ENCODE measurements at regions not wholly inside any gene's neighbourhood (a gene's known extent, or its start where the extent isn't known, plus 50 kb on each side); places are given as distances from the start of the nearest gene placed in this dataset.
"Not testable (repeated sequence)": the region's sequence is repeated elsewhere in the genome, so short reads cannot be mapped to it uniquely, and the experiment has no call there.

GRCh38 chr2:51290725-51291124, 258.8 kb upstream of the NRXN1 start:
- Histone ChIP-seq H3K27ac (no peak overlapping the region), H3K9me3 (no peaks in the 10 kb centered on the region), H3K27me3 (no peaks in the 10 kb centered on the region), H3K4me1 (no peaks in the 10 kb centered on the region), H3K36me3 (no peaks in the 10 kb centered on the region), H3K4me3 (no peak overlapping the region)
- WGBS, 2 donors (ENCODE audit: low coverage in 1 of 2) = 87 to 90% methylated on average over 2 of the region's 2 CpGs
- ATAC-seq = no peak
- TF ChIP-seq POLR2A (IDR thresholded peaks at IDR 0.05) = no peak
- TF ChIP-seq, protein P1, sequence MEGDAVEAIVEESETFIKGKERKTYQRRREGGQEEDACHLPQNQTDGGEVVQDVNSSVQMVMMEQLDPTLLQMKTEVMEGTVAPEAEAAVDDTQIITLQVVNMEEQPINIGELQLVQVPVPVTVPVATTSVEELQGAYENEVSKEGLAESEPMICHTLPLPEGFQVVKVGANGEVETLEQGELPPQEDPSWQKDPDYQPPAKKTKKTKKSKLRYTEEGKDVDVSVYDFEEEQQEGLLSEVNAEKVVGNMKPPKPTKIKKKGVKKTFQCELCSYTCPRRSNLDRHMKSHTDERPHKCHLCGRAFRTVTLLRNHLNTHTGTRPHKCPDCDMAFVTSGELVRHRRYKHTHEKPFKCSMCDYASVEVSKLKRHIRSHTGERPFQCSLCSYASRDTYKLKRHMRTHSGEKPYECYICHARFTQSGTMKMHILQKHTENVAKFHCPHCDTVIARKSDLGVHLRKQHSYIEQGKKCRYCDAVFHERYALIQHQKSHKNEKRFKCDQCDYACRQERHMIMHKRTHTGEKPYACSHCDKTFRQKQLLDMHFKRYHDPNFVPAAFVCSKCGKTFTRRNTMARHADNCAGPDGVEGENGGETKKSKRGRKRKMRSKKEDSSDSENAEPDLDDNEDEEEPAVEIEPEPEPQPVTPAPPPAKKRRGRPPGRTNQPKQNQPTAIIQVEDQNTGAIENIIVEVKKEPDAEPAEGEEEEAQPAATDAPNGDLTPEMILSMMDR (IDR thresholded peaks at IDR 0.05) = no peak

DNA sequence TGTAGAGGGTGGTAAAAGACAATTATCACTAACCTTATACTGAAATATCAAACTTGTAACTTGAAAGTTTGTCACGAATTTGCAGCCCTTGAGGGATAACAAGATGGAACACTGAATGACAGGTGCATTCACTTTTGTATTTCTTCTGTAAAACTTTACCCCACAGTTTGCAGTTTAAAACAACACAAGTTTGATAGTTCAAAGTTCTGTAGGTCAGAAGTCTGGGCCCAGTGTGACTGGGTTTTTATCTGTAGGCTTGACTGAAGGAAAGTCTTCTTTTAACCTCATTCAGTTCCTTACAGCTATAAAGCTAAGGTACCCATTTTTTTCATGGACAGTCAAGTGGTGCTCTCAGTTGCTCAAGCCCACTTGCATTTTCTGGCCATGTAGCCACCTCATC, 257.1 kb upstream of the NRXN1 start:
- H3K4me3 ChIP-seq = no peak overlapping the region
- WGBS, 2 donors (ENCODE audit: low coverage in 1 of 2) = 69 to 71% methylated on average over 1 of the region's 1 CpG
- no peaks in the 10 kb centered on the region for H3K27me3 ChIP-seq
- no peaks in the 10 kb centered on the region for H3K9me3 ChIP-seq
- no peak overlapping the region for H3K27ac ChIP-seq
- no peaks in the 10 kb centered on the region for H3K36me3 ChIP-seq
- H3K4me1 ChIP-seq = no peaks in the 10 kb centered on the region
- no peak for ATAC-seq
- TF ChIP-seq EP300 (IDR thresholded peaks at IDR 0.05) (no peak), POLR2AphosphoS5 (IDR thresholded peaks at IDR 0.05) (no peak)

- Histone ChIP-seq H3K36me3 (no peaks in the 10 kb centered on the region), H3K27ac (no peak overlapping the region), H3K4me1 (no peaks in the 10 kb centered on the region), H3K4me3 (no peak overlapping the region), H3K27me3 (no peaks in the 10 kb centered on the region), H3K9me3 (no peaks in the 10 kb centered on the region)
- TF ChIP-seq POLR2A (IDR thresholded peaks at IDR 0.05) = no peak
- TF ChIP-seq POLR2AphosphoS5 (IDR thresholded peaks at IDR 0.05) = no peak
- ATAC-seq = no peak
- WGBS, 2 donors (ENCODE audit: low coverage in 1 of 2) = no CpG with 5 or more reads among the region's 1 CpG
Measured at GRCh38 chr2:51268191-51268590, 236.3 kb upstream of the NRXN1 start.

GRCh38 chr2:51265539-51265938, 233.6 kb upstream of the NRXN1 start:
- WGBS, 2 donors (ENCODE audit: low coverage in 1 of 2) = 91 to 100% methylated on average over 2 of the region's 2 CpGs
- Histone ChIP-seq H3K27me3 (no peaks in the 10 kb centered on the region), H3K9me3 (no peaks in the 10 kb centered on the region), H3K27ac (no peak overlapping the region), H3K36me3 (no peaks in the 10 kb centered on the region), H3K4me3 (no peak overlapping the region), H3K4me1 (no peaks in the 10 kb centered on the region)
- TF ChIP-seq, protein P1 (IDR thresholded peaks at IDR 0.05) = no peak
- TF ChIP-seq POLR2A (IDR thresholded peaks at IDR 0.05) = no peak
- TF ChIP-seq EP300 (IDR thresholded peaks at IDR 0.05) = no peak
- no peak for TF ChIP-seq POLR2AphosphoS5 (IDR thresholded peaks at IDR 0.05)
- no peak for ATAC-seq

DNA sequence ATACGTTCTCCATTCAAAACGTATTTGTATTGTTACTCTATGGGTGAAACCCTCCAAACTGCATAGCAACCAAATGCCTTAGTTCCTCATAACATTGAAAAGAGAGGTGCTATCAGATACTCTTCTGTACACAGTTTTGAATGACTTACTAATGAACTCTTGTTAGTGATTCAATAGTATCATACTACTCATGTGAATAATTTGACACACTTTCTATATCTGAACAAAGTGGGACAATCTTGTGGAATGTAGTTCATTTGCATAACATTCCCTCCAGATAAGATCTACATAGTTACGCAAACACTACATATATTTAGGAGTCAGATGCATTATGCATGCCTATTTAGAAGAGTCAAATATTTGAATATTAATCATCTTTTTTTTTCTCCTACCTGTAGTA, 232.0 kb upstream of the NRXN1 start:
- H3K36me3 ChIP-seq = no peaks in the 10 kb centered on the region
- H3K27ac ChIP-seq = no peak overlapping the region
- TF ChIP-seq POLR2AphosphoS5 (IDR thresholded peaks at IDR 0.05) = no peak
- TF ChIP-seq, protein P1 (IDR thresholded peaks at IDR 0.05) = no peak
- no peak overlapping the region for H3K4me3 ChIP-seq
- no peaks in the 10 kb centered on the region for H3K27me3 ChIP-seq
- H3K9me3 ChIP-seq = no peaks in the 10 kb centered on the region
- 78 to 91% methylated on average over 3 of the region's 3 CpGs for WGBS, 2 donors (ENCODE audit: low coverage in 1 of 2)
- ATAC-seq = no peak
- H3K4me1 ChIP-seq = no peaks in the 10 kb centered on the region

- H3K27me3 ChIP-seq, ATAC-seq, H3K36me3 ChIP-seq, H3K4me1 ChIP-seq, H3K27ac ChIP-seq, H3K9me3 ChIP-seq, H3K4me3 ChIP-seq: not testable (repeated sequence)
- WGBS, 2 donors (ENCODE audit: low coverage in 1 of 2) = 83 to 88% methylated on average over 2 of the region's 2 CpGs
Measured at GRCh38 chr2:51263101-51263500, 231.2 kb upstream of the NRXN1 start.

GRCh38 chr2:51258301-51258700, 226.4 kb upstream of the NRXN1 start:
- Histone ChIP-seq H3K9me3 (peaks cover 0 to 2% (median 0%) of the 10 kb centered on the region in 3 donors), H3K36me3 (no peaks in the 10 kb centered on the region), H3K27me3 (no peaks in the 10 kb centered on the region), H3K4me1 (no peaks in the 10 kb centered on the region), H3K4me3 (no peak overlapping the region), H3K27ac (no peak overlapping the region)
- no peak for ATAC-seq
- TF ChIP-seq EP300 (IDR thresholded peaks at IDR 0.05) = no peak
- TF ChIP-seq, protein P1 (IDR thresholded peaks at IDR 0.05) = no peak
- TF ChIP-seq POLR2A (IDR thresholded peaks at IDR 0.05) = no peak
- no peak for TF ChIP-seq POLR2AphosphoS5 (IDR thresholded peaks at IDR 0.05)
- WGBS, 2 donors (ENCODE audit: low coverage in 1 of 2) = 78 to 93% methylated on average over 5 of the region's 5 CpGs
